SK-N-SH treated with all-trans-retinoic acid at 6 μM for 48 hours (cell line): ENCODE measurements at regions not wholly inside any gene's neighbourhood (a gene's known extent, or its start where the extent isn't known, plus 50 kb on each side); places are given as distances from the start of the nearest gene placed in this dataset.

Experiments used
- ATAC-seq: fragments of 200-7000 bp; cut with Tn5 transposase; 3 replicates; pipeline ENCODE4 v1.9.1; 2020; ENCODE audit warnings: mild to moderate bottlenecking, moderate library complexity
- ARNTL ChIP-seq: fragments of 450-650 bp; formaldehyde crosslinking; IDR thresholded peaks from 2 replicates; pipeline ENCODE4 v1.5.0; 2020; ENCODE audit warnings: low read depth, mild to moderate bottlenecking, moderate library complexity, borderline replicate concordance
- CREB5 ChIP-seq: fragments of 250-450 bp; sonication (Bioruptor Pico); IDR thresholded peaks from 2 replicates; pipeline ENCODE4 v1.5.1; 2020; ENCODE audit warnings: low read depth, mild to moderate bottlenecking, moderate library complexity
- CSDC2 ChIP-seq: fragments of 250-450 bp; sonication (Bioruptor Pico); IDR thresholded peaks from 2 replicates; pipeline ENCODE4 v1.5.0; 2020; ENCODE audit warnings: mild to moderate bottlenecking, moderate library complexity
- CSRNP3 ChIP-seq: fragments of 250-450 bp; sonication (Bioruptor Pico); IDR thresholded peaks from 2 replicates; pipeline ENCODE4 v1.5.1; 2021; ENCODE audit warnings: mild to moderate bottlenecking, moderate library complexity
- ESRRG ChIP-seq: fragments of 250-450 bp; sonication (Bioruptor Pico); IDR thresholded peaks from 2 replicates; pipeline ENCODE4 v1.6.1; 2021; ENCODE audit warnings: mild to moderate bottlenecking
- GLIS3 ChIP-seq: fragments of 250-450 bp; sonication (Bioruptor Pico); IDR thresholded peaks from 2 replicates; pipeline ENCODE4 v1.5.0; 2020; ENCODE audit warnings: mild to moderate bottlenecking, moderate library complexity
- ISL1 ChIP-seq: fragments of 250-450 bp; sonication (Bioruptor Pico); IDR thresholded peaks from 2 replicates; pipeline ENCODE4 v2.1.2; 2022; ENCODE audit warnings: mild to moderate bottlenecking, moderate library complexity
- OSR1 ChIP-seq: fragments of 250-450 bp; sonication (Bioruptor Pico); IDR thresholded peaks from 2 replicates; pipeline ENCODE4 v1.8.0; 2022; ENCODE audit warnings: moderate library complexity, mild to moderate bottlenecking, inconsistent platforms
- PATZ1 ChIP-seq: fragments of 250-450 bp; sonication (Bioruptor Pico); IDR thresholded peaks from 2 replicates; pipeline ENCODE4 v1.8.0; 2020; ENCODE audit warnings: mild to moderate bottlenecking, moderate library complexity, borderline replicate concordance
- POU6F1 ChIP-seq: fragments of 250-450 bp; sonication (Bioruptor Pico); IDR thresholded peaks from 2 replicates; pipeline ENCODE4 v1.8.0; 2021; ENCODE audit warnings: low read depth, mild to moderate bottlenecking, moderate library complexity, borderline replicate concordance
- PPARA ChIP-seq: fragments of 250-450 bp; sonication (Bioruptor Pico); IDR thresholded peaks from 2 replicates; pipeline ENCODE4 v1.5.0; 2020; ENCODE audit warnings: mild to moderate bottlenecking, borderline replicate concordance
- RARB ChIP-seq: fragments of 250-450 bp; sonication (Bioruptor Pico); IDR thresholded peaks from 2 replicates; pipeline ENCODE4 v1.8.0; 2021; ENCODE audit warnings: mild to moderate bottlenecking, moderate library complexity
- SNAI2 ChIP-seq: fragments of 250-450 bp; sonication (Bioruptor Pico); IDR thresholded peaks from 2 replicates; pipeline ENCODE4 v1.5.0; 2020; ENCODE audit warnings: mild to moderate bottlenecking, moderate library complexity
- TCF4 ChIP-seq: fragments of 250-450 bp; sonication (Bioruptor Pico); IDR thresholded peaks from 2 replicates; pipeline ENCODE4 v1.8.0; 2021; ENCODE audit warnings: mild to moderate bottlenecking, moderate library complexity, borderline replicate concordance
- TOX ChIP-seq: fragments of 250-450 bp; sonication (Bioruptor Pico); IDR thresholded peaks from 2 replicates; pipeline ENCODE4 v1.8.0; 2021; ENCODE audit warnings: mild to moderate bottlenecking, moderate library complexity, borderline replicate concordance
- TSHZ2 ChIP-seq: fragments of 250-450 bp; sonication (Bioruptor Pico); IDR thresholded peaks from 2 replicates; pipeline ENCODE4 v1.5.0; 2020; ENCODE audit warnings: mild to moderate bottlenecking, moderate library complexity
- ZC3H10 ChIP-seq: fragments of 250-450 bp; sonication (Bioruptor Pico); IDR thresholded peaks from 2 replicates; pipeline ENCODE4 v1.5.1; 2021; ENCODE audit warnings: mild to moderate bottlenecking, moderate library complexity
- ZFP30 ChIP-seq: fragments of 450-650 bp; formaldehyde crosslinking; IDR thresholded peaks from 2 replicates; pipeline ENCODE4 v1.5.0; 2022; ENCODE audit warnings: mild to moderate bottlenecking, moderate library complexity
- ZNF565 ChIP-seq: fragments of 450-650 bp; formaldehyde crosslinking; conservative IDR thresholded peaks from 2 replicates; pipeline ENCODE4 v1.5.0; 2020; ENCODE audit warnings: low read depth, mild to moderate bottlenecking, moderate library complexity
- ZNF70 ChIP-seq: fragments of 450-650 bp; formaldehyde crosslinking; IDR thresholded peaks from 2 replicates; pipeline ENCODE4 v1.5.0; 2020; ENCODE audit warnings: mild to moderate bottlenecking, moderate library complexity
- ZNF8 ChIP-seq: fragments of 450-650 bp; formaldehyde crosslinking; IDR thresholded peaks from 2 replicates; pipeline ENCODE4 v1.5.0; 2020; ENCODE audit warnings: mild to moderate bottlenecking, moderate library complexity

DNA sequence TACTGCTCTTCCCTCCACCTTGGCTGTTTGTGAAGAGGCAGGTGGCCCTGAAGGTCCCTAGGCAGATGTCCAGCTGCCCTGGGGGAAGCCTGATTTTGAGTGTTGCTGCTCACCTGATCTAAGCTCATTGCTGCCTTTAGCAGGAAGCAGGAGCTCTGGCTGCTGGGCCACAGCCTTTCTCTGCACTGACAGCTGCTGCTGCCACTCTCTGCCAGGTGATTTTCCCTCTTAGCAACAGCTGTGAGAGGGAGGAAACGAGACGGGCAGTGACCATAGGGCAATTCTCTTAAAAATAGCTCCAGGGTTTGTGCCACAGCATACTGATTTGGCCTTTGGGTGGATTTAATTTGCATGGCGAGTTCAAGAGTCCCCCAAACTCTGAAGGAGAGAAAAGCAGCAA lies 415.8 kb upstream of the SEMA6D start:
- TF ChIP-seq ARNTL (CRISPR knock-in tag) (no peak), SNAI2 (CRISPR knock-in tag) (no peak), ISL1 (no peak), CSRNP3 (CRISPR knock-in tag) (no peak), ZC3H10 (no peak), CREB5 (CRISPR knock-in tag) (no peak), TCF4 (CRISPR knock-in tag) (no peak), RARB (no peak), POU6F1 (CRISPR knock-in tag) (no peak), OSR1 (no peak), ESRRG (CRISPR knock-in tag) (no peak), ZNF565 (no peak), PPARA (CRISPR knock-in tag) (no peak)
- no peak for ATAC-seq

DNA sequence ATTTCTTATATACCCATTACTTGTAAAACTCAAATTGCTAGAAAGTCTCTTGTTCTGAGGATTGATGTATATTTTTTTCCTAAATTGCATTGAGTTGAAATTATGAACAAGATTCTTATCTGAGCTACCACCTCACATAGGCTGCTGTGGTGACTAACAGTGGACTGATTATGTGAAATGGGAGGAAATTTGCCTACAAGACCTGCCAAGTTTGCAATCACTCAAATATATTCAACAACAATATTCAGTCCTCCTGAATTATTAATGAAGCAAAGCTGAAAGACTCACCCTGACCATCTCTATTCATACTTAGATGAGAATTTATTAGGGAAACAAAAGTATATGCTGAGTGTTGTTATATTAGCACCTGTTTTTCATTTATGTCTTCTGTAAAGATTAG lies 412.6 kb upstream of the SEMA6D start:
- no peak for ATAC-seq
- no peak for TF ChIP-seq TOX (CRISPR knock-in tag)
- no peak for TF ChIP-seq ISL1
- TF ChIP-seq POU6F1 (CRISPR knock-in tag): no peak
- no peak for TF ChIP-seq ARNTL (CRISPR knock-in tag)
- no peak for TF ChIP-seq ZNF565
- no peak for TF ChIP-seq TSHZ2 (CRISPR knock-in tag)
- TF ChIP-seq ZC3H10: no peak
- TF ChIP-seq CSRNP3 (CRISPR knock-in tag): no peak
- no peak for TF ChIP-seq OSR1
- TF ChIP-seq ZFP30 (CRISPR knock-in tag): no peak
- TF ChIP-seq PATZ1: no peak
- no peak for TF ChIP-seq CREB5 (CRISPR knock-in tag)
- TF ChIP-seq PPARA (CRISPR knock-in tag): no peak
- TF ChIP-seq GLIS3: no peak
- TF ChIP-seq ZNF70 (CRISPR knock-in tag): no peak
- TF ChIP-seq CSDC2: no peak
- TF ChIP-seq ZNF8 (CRISPR knock-in tag): no peak
- TF ChIP-seq, all 23 proteins: peak for 0
